SK-N-SH (cell line): ENCODE measurements at regions not wholly inside any gene's neighbourhood (a gene's known extent, or its start where the extent isn't known, plus 50 kb on each side); places are given as distances from the start of the nearest gene placed in this dataset.

Source experiments
- CTCF ChIA-PET: fragments of 300-600, 350-600 bp; formaldehyde crosslinking; extraction: SDS; loops from one replicate; lab custom pipeline; 2021; lab: Yijun Ruan, JAX
- POLR2A ChIA-PET: fragments of 350-600 bp; sonication (Branson Sonifier 250); formaldehyde crosslinking; extraction: SDS; loops from one replicate; lab custom pipeline; 2020; ENCODE audit warnings: antibody characterized with exemption, inconsistent platforms; lab: Yijun Ruan, JAX
- DNase-seq: peaks from one replicate; pipeline ENCODE4 v3.0.0; 2012
- H2AFZ ChIP-seq: fragments of 200-600 bp; sonication (generic); 2 replicates; pipeline ENCODE4 v1.8.1; 2016; ENCODE audit warnings: antibody characterized with exemption, mild to moderate bottlenecking, low read depth
- H3F3A ChIP-seq: fragments of 200-600 bp; sonication (generic); replicated peaks from 2 replicates; pipeline ENCODE3; 2016; ENCODE audit warnings: antibody characterized with exemption, mild to moderate bottlenecking; ENCODE audit not compliant: insufficient read depth
- H3K27ac ChIP-seq, 2 experiments: fragments of 200-500 bp in 1 of 2; fragments of 200-600 bp in 1 of 2; sonication (Bioruptor generic) in 1 of 2; sonication (generic), shearing (Covaris generic) in 1 of 2; 2 replicates each; pipeline versions ENCODE4 v1.5.1 to v1.6.1; 2014 to 2016; ENCODE audit warnings: low read depth in 2 of 2, inconsistent platforms in 1 of 2, low read length in 1 of 2, mild to moderate bottlenecking in 1 of 2, mixed read lengths in 1 of 2
- H3K27me3 ChIP-seq: fragments of 200-600 bp; sonication (generic), shearing (Covaris generic); 2 replicates; pipeline ENCODE4 v1.6.1; 2016; ENCODE audit warnings: mixed run types; ENCODE audit not compliant: insufficient read depth
- H3K36me3 ChIP-seq, 2 experiments: fragments of 200-500 bp in 1 of 2; fragments of 200-600 bp in 1 of 2; sonication (Bioruptor generic) in 1 of 2; sonication (generic) in 1 of 2; replicated peaks in 1 of 2; 2 replicates each; pipeline versions ENCODE3 to v1.5.1; 2014 to 2016; ENCODE audit warnings: low read length in 1 of 2, mild to moderate bottlenecking in 1 of 2; ENCODE audit not compliant: insufficient read depth in 2 of 2, control insufficient read depth in 1 of 2
- H3K4me1 ChIP-seq, 2 experiments: fragments of 200-500 bp in 1 of 2; fragments of 200-600 bp in 1 of 2; sonication (Bioruptor generic) in 1 of 2; sonication (generic), shearing (Covaris generic) in 1 of 2; 2 replicates each; pipeline versions ENCODE4 v1.5.1 to v1.6.1; 2014 to 2016; ENCODE audit warnings: low read depth in 1 of 2, low read length in 1 of 2, mixed run types in 1 of 2; ENCODE audit not compliant: insufficient read depth in 2 of 2, control insufficient read depth in 1 of 2
- H3K4me2 ChIP-seq: fragments of 200-600 bp; sonication (generic), shearing (Covaris generic); 2 replicates; pipeline ENCODE4 v1.6.1; 2017; ENCODE audit warnings: mixed run types
- H3K4me3 ChIP-seq, 2 experiments: fragments of 200-500 bp in 1 of 2; fragments of 200-600 bp in 1 of 2; sonication (Bioruptor generic) in 1 of 2; sonication (generic), shearing (Covaris generic) in 1 of 2; 2 replicates each; pipeline versions ENCODE4 v1.5.1 to v1.8.1; 2014 to 2016; ENCODE audit warnings: low read depth in 2 of 2, inconsistent platforms in 1 of 2, low read length in 1 of 2, mild to moderate bottlenecking in 1 of 2, mixed read lengths in 1 of 2, moderate library complexity in 1 of 2
- H3K79me2 ChIP-seq: fragments of 200-600 bp; sonication (generic); 2 replicates; pipeline ENCODE4 v1.8.1; 2017; ENCODE audit warnings: mild to moderate bottlenecking; ENCODE audit not compliant: insufficient read depth
- H3K9ac ChIP-seq: fragments of 200-600 bp; sonication (generic); 2 replicates; pipeline ENCODE4 v1.6.1; 2017; ENCODE audit warnings: mixed run types
- H3K9me2 ChIP-seq: fragments of 200-600 bp; sonication (generic); 2 replicates; pipeline ENCODE4 v1.6.1; 2017; ENCODE audit warnings: mixed run types
- H3K9me3 ChIP-seq: fragments of 200-600 bp; sonication (generic); 2 replicates; pipeline ENCODE4 v1.6.1; 2017; ENCODE audit warnings: mixed run types, mild to moderate bottlenecking, moderate library complexity
- H4K20me1 ChIP-seq: fragments of 200-600 bp; sonication (generic); 2 replicates; pipeline ENCODE4 v1.6.1; 2017; ENCODE audit warnings: mild to moderate bottlenecking, mixed run types; ENCODE audit not compliant: insufficient read depth
- CTCF ChIP-seq: fragments of 200-600 bp; sonication (generic); IDR thresholded peaks from 2 replicates; pipeline ENCODE4 v1.6.1; 2017; ENCODE audit warnings: antibody characterized with exemption, mild to moderate bottlenecking, moderate library complexity
- FOSL2 ChIP-seq: IDR thresholded peaks from 2 replicates; pipeline ENCODE4 v1.4.0; 2012; ENCODE audit warnings: low read depth, mild to moderate bottlenecking, moderate library complexity, borderline replicate concordance
- FOXJ3 ChIP-seq: sonication (generic); formaldehyde crosslinking; IDR thresholded peaks from 2 replicates; pipeline ENCODE4 v1.5.1; 2020; ENCODE audit warnings: mild to moderate bottlenecking, missing genetic modification reagents
- IRF3 ChIP-seq: fragments of 150-350 bp; IDR thresholded peaks from 2 replicates; pipeline ENCODE4 v1.6.1; 2016; ENCODE audit warnings: mild to moderate bottlenecking, low read depth, low read length
- PBX3 ChIP-seq: IDR thresholded peaks from 2 replicates; pipeline ENCODE4; 2012
- POLR2AphosphoS5 ChIP-seq: IDR thresholded peaks from 2 replicates; pipeline ENCODE4 v1.6.1; 2012; ENCODE audit warnings: low read depth, low read length
- RXRA ChIP-seq: IDR thresholded peaks from 2 replicates; pipeline ENCODE4 v1.4.0; 2012; ENCODE audit warnings: low read depth, mild to moderate bottlenecking, borderline replicate concordance
- SIN3A ChIP-seq: IDR thresholded peaks from 2 replicates; pipeline ENCODE4 v1.6.1; 2012; ENCODE audit warnings: low read depth, mild to moderate bottlenecking, low read length, moderate library complexity, borderline replicate concordance
- TCF12 ChIP-seq: IDR thresholded peaks from 2 replicates; pipeline ENCODE4 v1.4.0; 2012
- TEAD4 ChIP-seq: IDR thresholded peaks from 2 replicates; pipeline ENCODE4 v1.4.0; 2012; ENCODE audit warnings: mild to moderate bottlenecking, borderline replicate concordance; ENCODE audit not compliant: insufficient read depth
- USF1 ChIP-seq: IDR thresholded peaks from 2 replicates; pipeline ENCODE4 v1.4.0; 2012; ENCODE audit warnings: low read depth, borderline replicate concordance
- USF2 ChIP-seq: fragments of 150-350 bp; IDR thresholded peaks from 2 replicates; pipeline ENCODE4 v1.6.1; 2017; ENCODE audit warnings: antibody characterized with exemption, low read length, low read depth, borderline replicate concordance
- WGBS: methylation state at CpG from one replicate; pipeline ENCODE4 v1.1.6; 2017; ENCODE audit warnings: low lambda C conversion rate; 5-methylcytosine and 5-hydroxymethylcytosine counted together
- TF ChIP-seq, protein P1 (sequence below): IDR thresholded peaks from 2 replicates; pipeline ENCODE4 v1.6.1; 2012; ENCODE audit warnings: mild to moderate bottlenecking, low read depth, low read length, moderate library complexity
- TF ChIP-seq, protein P2 (sequence below): IDR thresholded peaks from 2 replicates; pipeline ENCODE4 v1.4.0; 2012; ENCODE audit warnings: low read depth, borderline replicate concordance

DNA sequence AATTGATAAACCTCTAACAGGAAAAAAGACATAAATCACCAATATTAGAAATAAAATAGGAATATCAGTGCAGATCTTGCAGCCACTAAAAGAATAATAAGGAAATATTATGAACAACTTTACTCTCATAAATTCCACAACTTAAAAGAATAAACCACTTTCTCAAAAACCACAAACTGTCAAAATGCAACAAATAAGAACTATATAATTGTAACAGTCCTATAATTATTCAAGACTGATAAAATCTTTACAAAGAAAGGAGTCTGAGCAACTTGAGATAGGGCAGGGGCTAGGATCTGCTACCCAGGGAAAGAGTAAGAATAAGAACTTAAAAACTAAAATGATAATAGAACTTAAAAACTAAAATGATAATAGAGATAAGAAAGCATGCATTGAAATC, 169.5 kb upstream of the GDF10 start:
- H3K9me2 ChIP-seq: no peaks in the 10 kb centered on the region
- H3K4me1 ChIP-seq: no peaks in the 10 kb centered on the region
- no peak overlapping the region for H3K4me3 ChIP-seq
- H3K27ac ChIP-seq: no peak overlapping the region
- no peaks in the 10 kb centered on the region for H4K20me1 ChIP-seq
- H3K27me3 ChIP-seq: no peaks in the 10 kb centered on the region
- no peaks in the 10 kb centered on the region for H3F3A ChIP-seq
- no peaks in the 10 kb centered on the region for H3K9me3 ChIP-seq
- DNase-seq: no peak
- no peak overlapping the region for H2AFZ ChIP-seq
- H3K36me3 ChIP-seq: no peaks in the 10 kb centered on the region
- no peak overlapping the region for H3K4me2 ChIP-seq
- H3K79me2 ChIP-seq: no peaks in the 10 kb centered on the region
- CTCF ChIA-PET: no interaction called here
- TF ChIP-seq TCF12 (no peak), USF1 (no peak)
- H3K9ac ChIP-seq: no peak overlapping the region
- POLR2A ChIA-PET: no interaction called here

DNA sequence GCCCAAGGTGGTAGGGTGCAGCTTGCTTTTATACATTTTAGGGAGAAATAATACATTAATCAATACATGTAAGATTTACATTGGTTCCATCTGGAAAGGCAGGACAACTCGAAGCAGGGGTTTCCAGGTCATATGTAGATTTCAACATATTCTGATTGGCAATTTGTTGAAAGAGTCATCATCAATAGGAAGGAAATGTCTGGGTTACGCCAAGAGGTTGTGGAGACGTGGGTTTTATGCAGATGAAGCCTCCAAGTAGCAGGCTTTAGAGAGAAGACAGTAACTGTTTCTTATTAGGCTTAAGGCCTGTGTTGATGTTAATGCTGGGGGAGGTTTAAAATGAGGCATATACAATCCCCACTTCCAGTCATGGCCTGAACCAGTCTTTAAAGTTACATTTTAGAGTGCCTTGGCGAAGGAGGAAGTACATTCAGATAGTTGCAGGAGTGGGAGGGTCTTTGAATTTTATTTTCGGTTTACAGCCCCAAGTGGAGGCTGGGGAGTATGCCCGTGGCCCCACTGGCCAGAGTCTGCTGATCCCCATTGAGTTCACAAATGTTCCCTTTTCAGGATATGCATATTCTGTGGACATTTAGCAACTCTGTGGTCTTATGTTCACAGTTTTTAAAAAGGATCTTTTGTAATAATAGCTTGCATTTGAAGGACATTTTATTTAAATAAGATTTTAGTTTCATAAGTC, 166.0 kb upstream of the GDF10 start:
- POLR2A ChIA-PET: no interaction called here
- Histone ChIP-seq H3K9me3 (no peaks in the 10 kb centered on the region), H3K4me1 (peaks cover 0 to 5% of the 10 kb centered on the region in 2 experiments; a peak in 1 of 4 replicates), H4K20me1 (no peaks in the 10 kb centered on the region), H3K27me3 (no peaks in the 10 kb centered on the region), H3K9ac (no peak overlapping the region), H3K36me3 (no peaks in the 10 kb centered on the region), H3K4me3 (no peak overlapping the region), H3K27ac (no peak overlapping the region), H3K79me2 (no peaks in the 10 kb centered on the region), H3K9me2 (no peaks in the 10 kb centered on the region), H2AFZ (no peak overlapping the region), H3K4me2 (no peak overlapping the region), H3F3A (no peaks in the 10 kb centered on the region)
- CTCF ChIA-PET: interaction anchor here (0.8 to 2.3 kb wide), 4 partner anchors 20 to 109 kb away, joined by 3 to 6 read pairs (median 4); no protein-coding TSS in a partner anchor
- 25% methylated on average over 6 of the region's 6 CpGs for WGBS
- DNase-seq: no peak
- no peak for TF ChIP-seq CTCF
- TF ChIP-seq RXRA: no peak
- TF ChIP-seq PBX3: no peak
- TF ChIP-seq FOXJ3 (CRISPR knock-in tag): no peak
- TF ChIP-seq, protein P1, sequence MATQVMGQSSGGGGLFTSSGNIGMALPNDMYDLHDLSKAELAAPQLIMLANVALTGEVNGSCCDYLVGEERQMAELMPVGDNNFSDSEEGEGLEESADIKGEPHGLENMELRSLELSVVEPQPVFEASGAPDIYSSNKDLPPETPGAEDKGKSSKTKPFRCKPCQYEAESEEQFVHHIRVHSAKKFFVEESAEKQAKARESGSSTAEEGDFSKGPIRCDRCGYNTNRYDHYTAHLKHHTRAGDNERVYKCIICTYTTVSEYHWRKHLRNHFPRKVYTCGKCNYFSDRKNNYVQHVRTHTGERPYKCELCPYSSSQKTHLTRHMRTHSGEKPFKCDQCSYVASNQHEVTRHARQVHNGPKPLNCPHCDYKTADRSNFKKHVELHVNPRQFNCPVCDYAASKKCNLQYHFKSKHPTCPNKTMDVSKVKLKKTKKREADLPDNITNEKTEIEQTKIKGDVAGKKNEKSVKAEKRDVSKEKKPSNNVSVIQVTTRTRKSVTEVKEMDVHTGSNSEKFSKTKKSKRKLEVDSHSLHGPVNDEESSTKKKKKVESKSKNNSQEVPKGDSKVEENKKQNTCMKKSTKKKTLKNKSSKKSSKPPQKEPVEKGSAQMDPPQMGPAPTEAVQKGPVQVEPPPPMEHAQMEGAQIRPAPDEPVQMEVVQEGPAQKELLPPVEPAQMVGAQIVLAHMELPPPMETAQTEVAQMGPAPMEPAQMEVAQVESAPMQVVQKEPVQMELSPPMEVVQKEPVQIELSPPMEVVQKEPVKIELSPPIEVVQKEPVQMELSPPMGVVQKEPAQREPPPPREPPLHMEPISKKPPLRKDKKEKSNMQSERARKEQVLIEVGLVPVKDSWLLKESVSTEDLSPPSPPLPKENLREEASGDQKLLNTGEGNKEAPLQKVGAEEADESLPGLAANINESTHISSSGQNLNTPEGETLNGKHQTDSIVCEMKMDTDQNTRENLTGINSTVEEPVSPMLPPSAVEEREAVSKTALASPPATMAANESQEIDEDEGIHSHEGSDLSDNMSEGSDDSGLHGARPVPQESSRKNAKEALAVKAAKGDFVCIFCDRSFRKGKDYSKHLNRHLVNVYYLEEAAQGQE: no peak
- TF ChIP-seq SIN3A: no peak
- TF ChIP-seq POLR2AphosphoS5: no peak
- TF ChIP-seq FOSL2: no peak
- no peak for TF ChIP-seq USF2
- no peak for TF ChIP-seq TEAD4
- no peak for TF ChIP-seq IRF3
- TF ChIP-seq, protein P2, sequence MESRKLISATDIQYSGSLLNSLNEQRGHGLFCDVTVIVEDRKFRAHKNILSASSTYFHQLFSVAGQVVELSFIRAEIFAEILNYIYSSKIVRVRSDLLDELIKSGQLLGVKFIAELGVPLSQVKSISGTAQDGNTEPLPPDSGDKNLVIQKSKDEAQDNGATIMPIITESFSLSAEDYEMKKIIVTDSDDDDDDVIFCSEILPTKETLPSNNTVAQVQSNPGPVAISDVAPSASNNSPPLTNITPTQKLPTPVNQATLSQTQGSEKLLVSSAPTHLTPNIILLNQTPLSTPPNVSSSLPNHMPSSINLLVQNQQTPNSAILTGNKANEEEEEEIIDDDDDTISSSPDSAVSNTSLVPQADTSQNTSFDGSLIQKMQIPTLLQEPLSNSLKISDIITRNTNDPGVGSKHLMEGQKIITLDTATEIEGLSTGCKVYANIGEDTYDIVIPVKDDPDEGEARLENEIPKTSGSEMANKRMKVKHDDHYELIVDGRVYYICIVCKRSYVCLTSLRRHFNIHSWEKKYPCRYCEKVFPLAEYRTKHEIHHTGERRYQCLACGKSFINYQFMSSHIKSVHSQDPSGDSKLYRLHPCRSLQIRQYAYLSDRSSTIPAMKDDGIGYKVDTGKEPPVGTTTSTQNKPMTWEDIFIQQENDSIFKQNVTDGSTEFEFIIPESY: no peak
